SK-N-SH treated with all-trans-retinoic acid at 6 μM for 48 hours (cell line): ENCODE measurements at regions not wholly inside any gene's neighbourhood (a gene's known extent, or its start where the extent isn't known, plus 50 kb on each side); places are given as distances from the start of the nearest gene placed in this dataset.

Experiments
- CREB5 ChIP-seq: fragments of 250-450 bp; sonication (Bioruptor Pico); IDR thresholded peaks from 2 replicates; pipeline ENCODE4 v1.5.1; 2020; ENCODE audit warnings: low read depth, mild to moderate bottlenecking, moderate library complexity
- CSDC2 ChIP-seq: fragments of 250-450 bp; sonication (Bioruptor Pico); IDR thresholded peaks from 2 replicates; pipeline ENCODE4 v1.5.0; 2020; ENCODE audit warnings: mild to moderate bottlenecking, moderate library complexity
- CSRNP3 ChIP-seq: fragments of 250-450 bp; sonication (Bioruptor Pico); IDR thresholded peaks from 2 replicates; pipeline ENCODE4 v1.5.1; 2021; ENCODE audit warnings: mild to moderate bottlenecking, moderate library complexity
- GLIS3 ChIP-seq: fragments of 250-450 bp; sonication (Bioruptor Pico); IDR thresholded peaks from 2 replicates; pipeline ENCODE4 v1.5.0; 2020; ENCODE audit warnings: mild to moderate bottlenecking, moderate library complexity
- PATZ1 ChIP-seq: fragments of 250-450 bp; sonication (Bioruptor Pico); IDR thresholded peaks from 2 replicates; pipeline ENCODE4 v1.8.0; 2020; ENCODE audit warnings: mild to moderate bottlenecking, moderate library complexity, borderline replicate concordance
- POU6F1 ChIP-seq: fragments of 250-450 bp; sonication (Bioruptor Pico); IDR thresholded peaks from 2 replicates; pipeline ENCODE4 v1.8.0; 2021; ENCODE audit warnings: low read depth, mild to moderate bottlenecking, moderate library complexity, borderline replicate concordance
- PPARA ChIP-seq: fragments of 250-450 bp; sonication (Bioruptor Pico); IDR thresholded peaks from 2 replicates; pipeline ENCODE4 v1.5.0; 2020; ENCODE audit warnings: mild to moderate bottlenecking, borderline replicate concordance
- RARB ChIP-seq: fragments of 250-450 bp; sonication (Bioruptor Pico); IDR thresholded peaks from 2 replicates; pipeline ENCODE4 v1.8.0; 2021; ENCODE audit warnings: mild to moderate bottlenecking, moderate library complexity
- TOX ChIP-seq: fragments of 250-450 bp; sonication (Bioruptor Pico); IDR thresholded peaks from 2 replicates; pipeline ENCODE4 v1.8.0; 2021; ENCODE audit warnings: mild to moderate bottlenecking, moderate library complexity, borderline replicate concordance
- ZC3H10 ChIP-seq: fragments of 250-450 bp; sonication (Bioruptor Pico); IDR thresholded peaks from 2 replicates; pipeline ENCODE4 v1.5.1; 2021; ENCODE audit warnings: mild to moderate bottlenecking, moderate library complexity
- ZFP30 ChIP-seq: fragments of 450-650 bp; formaldehyde crosslinking; IDR thresholded peaks from 2 replicates; pipeline ENCODE4 v1.5.0; 2022; ENCODE audit warnings: mild to moderate bottlenecking, moderate library complexity

GRCh38 chr7:25864943-25865751 lies 286.9 kb upstream of the NFE2L3 start:
- TF ChIP-seq PPARA (CRISPR knock-in tag), result no peak
- TF ChIP-seq CSDC2 (CRISPR knock-in tag), result no peak
- no peak for TF ChIP-seq CREB5 (CRISPR knock-in tag)
- no peak for TF ChIP-seq ZFP30 (CRISPR knock-in tag)
- no peak for TF ChIP-seq RARB (CRISPR knock-in tag)
- no peak for TF ChIP-seq CSRNP3 (CRISPR knock-in tag)
- no peak for TF ChIP-seq ZC3H10 (CRISPR knock-in tag)
- no peak for TF ChIP-seq PATZ1 (CRISPR knock-in tag)
- no peak for TF ChIP-seq GLIS3 (CRISPR knock-in tag)
- TF ChIP-seq TOX, result no peak
- TF ChIP-seq POU6F1, result no peak
